HepG2 (cell line): ENCODE measurements at regions not wholly inside any gene's neighbourhood (a gene's known extent, or its start where the extent isn't known, plus 50 kb on each side); places are given as distances from the start of the nearest gene placed in this dataset.

ENCODE experiments used
- ATAC-seq: fragments of 200-7000 bp; cut with Tn5 transposase; 3 replicates; pipeline ENCODE4 v1.9.1; 2020; ENCODE audit warnings: mild to moderate bottlenecking, moderate library complexity
- BruUV-seq: library from RNA; stranded (reverse); fragments of 400-500 nt; replicated peaks from 2 replicates; lab custom pipeline; 2021; lab: Mats Ljungman, UMichigan
- CTCF ChIA-PET: fragments of 300-600 bp; formaldehyde crosslinking; extraction: SDS; loops from one replicate; lab custom pipeline; 2021; ENCODE audit warnings: low total read pairs, inconsistent platforms, low intra/inter-chr PET ratio; lab: Yijun Ruan, JAX
- POLR2A ChIA-PET: fragments of 350-600 bp; sonication (Branson Sonifier 250); formaldehyde crosslinking; loops from one replicate; lab custom pipeline; 2020; ENCODE audit warnings: antibody characterized with exemption, inconsistent platforms; lab: Yijun Ruan, JAX
- DNase-seq: peaks from one replicate; pipeline ENCODE4 v3.0.0-alpha.2; 2015; ENCODE audit warnings: low spot score
- FAIRE-seq: peaks from 3 replicates; lab custom pipeline; 2011; peaks lifted over from hg19 to GRCh38; lab: Jason Lieb, UNC
- H2AFZ ChIP-seq: one replicate; pipeline ENCODE4 v1.6.1; 2011; ENCODE audit warnings: low read length, inconsistent platforms
- H3K27ac ChIP-seq: fragments of 300-600 bp; 3 replicates; pipeline ENCODE4 v1.8.0; 2011; ENCODE audit warnings: mixed run types, mild to moderate bottlenecking, mixed read lengths, low read length, inconsistent platforms; ENCODE audit not compliant: insufficient read depth; ENCODE audit errors: extremely low read length
- H3K27me3 ChIP-seq, 2 experiments: fragments of 200-600 bp in 1 of 2; 2 replicates in 1 of 2; 3 replicates in 1 of 2; pipeline versions ENCODE4 v1.6.0 to v1.8.0; 2011; ENCODE audit warnings: low read length in 2 of 2, mild to moderate bottlenecking in 2 of 2, moderate library complexity in 2 of 2, inconsistent platforms in 1 of 2; ENCODE audit not compliant: insufficient read depth in 2 of 2, control insufficient read depth in 1 of 2
- H3K36me3 ChIP-seq, 2 experiments: fragments of 200-600 bp in 1 of 2; replicated peaks in 1 of 2; 2 replicates in 1 of 2; 3 replicates in 1 of 2; pipeline versions ENCODE4 v1.5.1 to v1.8.0; 2011; ENCODE audit warnings: low read length in 2 of 2, inconsistent platforms in 1 of 2; ENCODE audit not compliant: insufficient read depth in 2 of 2, control insufficient read depth in 1 of 2
- H3K4me1 ChIP-seq: 2 replicates; pipeline ENCODE4 v1.5.1; 2012; ENCODE audit warnings: low read length, inconsistent platforms; ENCODE audit not compliant: insufficient read depth
- H3K4me2 ChIP-seq: 2 replicates; pipeline ENCODE4 v1.6.0; 2011; ENCODE audit warnings: low read depth, low read length, inconsistent platforms
- H3K4me3 ChIP-seq, 3 experiments: fragments of 200-600 bp in 1 of 3; sonication (generic), shearing (Covaris generic) in 1 of 3; replicated peaks in 1 of 3; 2 replicates each; pipeline ENCODE4 v1.5.1; 2011 to 2016; ENCODE audit warnings: low read length in 3 of 3, inconsistent platforms in 2 of 3, low read depth in 2 of 3, mild to moderate bottlenecking in 2 of 3, control low read depth in 1 of 3, mixed read lengths in 1 of 3; ENCODE audit not compliant: insufficient read depth in 1 of 3
- H3K79me2 ChIP-seq: one replicate; pipeline ENCODE4 v1.6.1; 2011; ENCODE audit warnings: low read length, inconsistent platforms; ENCODE audit not compliant: insufficient read depth
- H3K9ac ChIP-seq: 2 replicates; pipeline ENCODE4 v1.6.0; 2011; ENCODE audit warnings: mild to moderate bottlenecking, low read depth, low read length, inconsistent platforms; ENCODE audit not compliant: insufficient read depth
- H3K9me3 ChIP-seq: 2 replicates; pipeline ENCODE4 v1.5.1; 2012; ENCODE audit warnings: mild to moderate bottlenecking, low read length
- H4K20me1 ChIP-seq: 2 replicates; pipeline ENCODE4 v1.6.0; 2011; ENCODE audit warnings: inconsistent platforms, mild to moderate bottlenecking, low read length, moderate library complexity; ENCODE audit not compliant: insufficient read depth
- DMAP1 ChIP-seq: IDR thresholded peaks from 2 replicates; pipeline ENCODE4 v1.6.1; 2016
- DR1 ChIP-seq: sonication (generic); formaldehyde crosslinking; IDR thresholded peaks from 2 replicates; pipeline ENCODE4 v1.8.0; 2021; ENCODE audit warnings: mild to moderate bottlenecking, missing genetic modification reagents, inconsistent platforms
- ELF4 ChIP-seq: sonication (generic); formaldehyde crosslinking; IDR thresholded peaks from 2 replicates; pipeline ENCODE4 v1.5.0; 2020; ENCODE audit warnings: missing genetic modification reagents, mild to moderate bottlenecking, moderate library complexity, borderline replicate concordance
- KDM6A ChIP-seq: IDR thresholded peaks from 2 replicates; pipeline ENCODE4 v1.6.1; 2016; ENCODE audit warnings: low read depth
- NCOA2 ChIP-seq: sonication (generic); formaldehyde crosslinking; IDR thresholded peaks from 2 replicates; pipeline ENCODE4 v1.8.0; 2022; ENCODE audit warnings: inconsistent platforms
- NR2C2 ChIP-seq: sonication (generic); formaldehyde crosslinking; IDR thresholded peaks from 2 replicates; pipeline ENCODE4 v1.4.0; 2020; ENCODE audit warnings: missing genetic modification reagents, mild to moderate bottlenecking, moderate library complexity, borderline replicate concordance
- ONECUT2 ChIP-seq: sonication (generic); formaldehyde crosslinking; IDR thresholded peaks from 2 replicates; pipeline ENCODE4 v1.4.0; 2020; ENCODE audit warnings: missing genetic modification reagents
- PITX1 ChIP-seq: sonication (generic); formaldehyde crosslinking; IDR thresholded peaks from 2 replicates; pipeline ENCODE4 v1.5.1; 2020; ENCODE audit warnings: mild to moderate bottlenecking, missing genetic modification reagents
- PPARG ChIP-seq: conservative IDR thresholded peaks from 2 replicates; pipeline ENCODE4 v1.6.1; 2016; ENCODE audit warnings: missing biosample characterization, missing genetic modification reagents
- REL ChIP-seq: sonication (generic); formaldehyde crosslinking; conservative IDR thresholded peaks from 2 replicates; pipeline ENCODE4 v1.8.0; 2022; ENCODE audit warnings: mild to moderate bottlenecking, missing genetic modification reagents, moderate library complexity
- SP1 ChIP-seq, 2 experiments: fragments of 450-650 bp in 1 of 2; sonication (generic) in 1 of 2; formaldehyde crosslinking in 1 of 2; IDR thresholded peaks; 2 replicates each; pipeline versions ENCODE4 v1.4.0 to v1.6.1; 2016 to 2020; ENCODE audit warnings: missing genetic modification reagents in 1 of 2
- SP140L ChIP-seq: sonication (generic); formaldehyde crosslinking; IDR thresholded peaks from 2 replicates; pipeline ENCODE4 v1.4.0; 2020; ENCODE audit warnings: missing genetic modification reagents, borderline replicate concordance
- STAT5B ChIP-seq: sonication (generic); formaldehyde crosslinking; IDR thresholded peaks from 2 replicates; pipeline ENCODE4 v1.4.0; 2020; ENCODE audit warnings: missing genetic modification reagents
- TFAP4 ChIP-seq: sonication (generic); IDR thresholded peaks from 2 replicates; pipeline ENCODE4 v1.6.1; 2016; ENCODE audit warnings: low read depth, borderline replicate concordance
- U2AF1 ChIP-seq: fragments of 200-400 bp; formaldehyde crosslinking; optimal IDR thresholded peaks from 2 replicates; pipeline ENCODE3; 2017; ENCODE audit warnings: mild to moderate bottlenecking, low read depth, low read length
- ZMYM2 ChIP-seq: sonication (generic); formaldehyde crosslinking; IDR thresholded peaks from 2 replicates; pipeline ENCODE4 v1.8.0; 2022; ENCODE audit warnings: mild to moderate bottlenecking, missing genetic modification reagents
- ZNF510 ChIP-seq: sonication (generic); formaldehyde crosslinking; IDR thresholded peaks from 2 replicates; pipeline ENCODE4 v1.4.0; 2020; ENCODE audit warnings: low read depth, mild to moderate bottlenecking, missing genetic modification reagents
- ZNF720 ChIP-seq: sonication (generic); formaldehyde crosslinking; IDR thresholded peaks from 2 replicates; pipeline ENCODE4 v1.4.0; 2020; ENCODE audit warnings: missing genetic modification reagents
- ZNF792 ChIP-seq: IDR thresholded peaks from 2 replicates; pipeline ENCODE4 v1.6.1; 2016
- WGBS: methylation state at CpG from one replicate; pipeline ENCODE4 v1.1.6; 2017; ENCODE audit warnings: low lambda C conversion rate; 5-methylcytosine and 5-hydroxymethylcytosine counted together
- in situ Hi-C: cut with HindIII; loops from 2 replicates; pipeline ENCODE4 v1.10.0; 2017; ENCODE audit warnings: low pct_unique_long_range_greater_than_20kb; ENCODE audit not compliant: extremely low pct_ligation_motif_present
- intact Hi-C: fragments of 100-400 bp; cut with micrococcal nuclease; formaldehyde crosslinking; loops from one replicate; pipeline ENCODE4 v1.10.0; 2022; ENCODE audit not compliant: unreplicated experiment

DNA sequence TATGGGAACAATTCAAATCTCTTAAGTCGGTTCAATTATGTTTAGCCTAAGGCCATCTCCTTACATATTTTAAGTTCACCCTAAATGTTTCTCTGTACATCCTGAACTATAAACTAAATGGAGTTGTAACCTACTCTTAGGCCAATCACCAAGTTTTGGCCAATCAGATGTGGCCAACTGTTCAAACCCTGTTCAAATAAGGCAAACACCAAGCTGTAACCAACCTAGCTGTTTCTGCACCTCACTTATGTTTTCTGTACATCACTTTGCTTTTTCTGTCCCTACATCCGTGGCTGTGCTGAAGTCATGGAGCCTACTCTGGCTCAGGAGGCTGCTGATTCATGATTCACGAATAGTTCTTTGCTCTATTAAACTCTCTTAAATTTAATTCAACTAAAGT lies 165.3 kb downstream of the GASK1B start:
- in situ Hi-C loops (no loop called here), intact Hi-C loops (no loop called here)
- H2AFZ ChIP-seq = no peak overlapping the region
- no peak overlapping the region for H3K9ac ChIP-seq
- no peak for ATAC-seq
- BruUV-seq = no TSS peak
- no peaks in the 10 kb centered on the region for H3K36me3 ChIP-seq
- WGBS = 89% methylated on average over 3 of the region's 3 CpGs
- DNase-seq = no peak
- H3K27me3 ChIP-seq = no peaks in the 10 kb centered on the region
- TF ChIP-seq DR1 (no peak), DMAP1 (no peak), TFAP4 (no peak), ZNF720 (no peak), ZMYM2 (CRISPR knock-in tag) (no peak), PITX1 (no peak), U2AF1 (no peak), REL (CRISPR knock-in tag) (no peak), SP140L (no peak), SP1 (IDR thresholded peaks at IDR 0.05) (no peak), SP1 (CRISPR knock-in tag; IDR thresholded peaks at IDR 0.05) (no peak), ZNF792 (CRISPR knock-in tag) (no peak), ONECUT2 (CRISPR knock-in tag) (no peak), NCOA2 (CRISPR knock-in tag) (no peak), NR2C2 (CRISPR knock-in tag) (no peak), ZNF510 (no peak), PPARG (CRISPR knock-in tag) (no peak), KDM6A (no peak), ELF4 (CRISPR knock-in tag) (no peak), STAT5B (CRISPR knock-in tag) (no peak)
- no peak overlapping the region for H3K4me3 ChIP-seq
- H3K4me1 ChIP-seq = no peaks in the 10 kb centered on the region
- no peaks in the 10 kb centered on the region for H3K79me2 ChIP-seq
- H3K27ac ChIP-seq = no peak overlapping the region
- no peak overlapping the region for H3K4me2 ChIP-seq
- CTCF ChIA-PET = no interaction called here
- POLR2A ChIA-PET = no interaction called here
- FAIRE-seq = no peak
- no peaks in the 10 kb centered on the region for H3K9me3 ChIP-seq
- H4K20me1 ChIP-seq = no peaks in the 10 kb centered on the region
